IMR-90 (cell line): ENCODE measurements at regions not wholly inside any gene's neighbourhood (a gene's known extent, or its start where the extent isn't known, plus 50 kb on each side); places are given as distances from the start of the nearest gene placed in this dataset.

Experiments used
- ATAC-seq: fragments of 200-7000 bp; cut with Tn5 transposase; 2 replicates; pipeline ENCODE4 v1.9.1; 2020; ENCODE audit warnings: low read depth, mild to moderate bottlenecking, moderate library complexity
- BruUV-seq: library from RNA; stranded (reverse); fragments of 400-500 nt; replicated peaks from 2 replicates; lab custom pipeline; 2021; lab: Mats Ljungman, UMichigan
- CTCF ChIA-PET: fragments of 300-600 bp; formaldehyde crosslinking; extraction: SDS; loops from one replicate; lab custom pipeline; 2021; ENCODE audit warnings: antibody characterized with exemption; lab: Yijun Ruan, JAX
- POLR2A ChIA-PET: fragments of 300-600 bp; sonication (Branson Sonifier 250); formaldehyde crosslinking; loops from one replicate; lab custom pipeline; 2022; ENCODE audit warnings: antibody characterized with exemption; ENCODE audit not compliant: unreplicated experiment; lab: Charles Lee
- DNase-seq: peaks from one replicate; pipeline ENCODE4 v3.0.0; 2013
- H2AFZ ChIP-seq: replicated peaks from 2 replicates; pipeline ENCODE3; 2013; ENCODE audit warnings: low read length, mild to moderate bottlenecking; ENCODE audit not compliant: poor library complexity
- H2AK5ac ChIP-seq: 2 replicates; pipeline ENCODE4 v1.6.1; 2013; ENCODE audit warnings: low read depth, low read length, inconsistent platforms
- H2AK9ac ChIP-seq: replicated peaks from 2 replicates; pipeline ENCODE3; 2013; ENCODE audit warnings: mild to moderate bottlenecking, low read depth, low read length, moderate library complexity; ENCODE audit not compliant: poor library complexity
- H2BK120ac ChIP-seq: 2 replicates; pipeline ENCODE4 v1.6.1; 2013; ENCODE audit warnings: low read depth, low read length, inconsistent platforms
- H2BK15ac ChIP-seq: 3 replicates; pipeline ENCODE4 v1.6.1; 2013; ENCODE audit warnings: low read depth, low read length, inconsistent platforms
- H2BK20ac ChIP-seq: 2 replicates; pipeline ENCODE4 v1.6.1; 2013; ENCODE audit warnings: low read depth, mild to moderate bottlenecking, inconsistent platforms, low read length, moderate library complexity
- H2BK5ac ChIP-seq: 2 replicates; pipeline ENCODE4 v1.6.1; 2013; ENCODE audit warnings: mild to moderate bottlenecking, low read depth, low read length, inconsistent platforms; ENCODE audit not compliant: poor library complexity, severe bottlenecking
- H3K14ac ChIP-seq: replicated peaks from 2 replicates; pipeline ENCODE4 v1.6.1; 2013; ENCODE audit warnings: low read depth, low read length, inconsistent platforms
- H3K18ac ChIP-seq: 2 replicates; pipeline ENCODE4 v1.6.1; 2013; ENCODE audit warnings: low read depth, low read length, control low read depth
- H3K23ac ChIP-seq: 2 replicates; pipeline ENCODE4 v1.6.1; 2013; ENCODE audit warnings: low read depth, low read length, inconsistent platforms
- H3K27ac ChIP-seq: 2 replicates; pipeline ENCODE4 v1.5.1; 2013; ENCODE audit warnings: mild to moderate bottlenecking, control low read depth, low read length; ENCODE audit not compliant: insufficient read depth
- H3K27me3 ChIP-seq: 2 replicates; pipeline ENCODE4 v1.6.1; 2013; ENCODE audit warnings: low read length; ENCODE audit not compliant: control insufficient read depth, insufficient read depth
- H3K36me3 ChIP-seq: 2 replicates; pipeline ENCODE4 v1.6.1; 2013; ENCODE audit warnings: low read length, mixed read lengths; ENCODE audit not compliant: control insufficient read depth, insufficient read depth
- H3K4ac ChIP-seq: 2 replicates; pipeline ENCODE4 v1.6.1; 2013; ENCODE audit warnings: low read depth, low read length, inconsistent platforms
- H3K4me1 ChIP-seq: 2 replicates; pipeline ENCODE4 v1.6.1; 2013; ENCODE audit warnings: low read length, mixed read lengths; ENCODE audit not compliant: control insufficient read depth, insufficient read depth
- H3K4me2 ChIP-seq: 2 replicates; pipeline ENCODE4 v1.6.1; 2013; ENCODE audit warnings: low read depth, mild to moderate bottlenecking, control low read depth, low read length, moderate library complexity
- H3K4me3 ChIP-seq: 2 replicates; pipeline ENCODE4 v1.5.1; 2013; ENCODE audit warnings: low read depth, mild to moderate bottlenecking, control low read depth, low read length, moderate library complexity; ENCODE audit not compliant: insufficient read depth
- H3K56ac ChIP-seq: 2 replicates; pipeline ENCODE4 v1.6.1; 2013; ENCODE audit warnings: low read length, inconsistent platforms; ENCODE audit not compliant: insufficient read depth; ENCODE audit errors: extremely low read depth
- H3K79me1 ChIP-seq, 2 experiments: 2 replicates each; pipeline ENCODE4 v1.6.1; 2013; ENCODE audit warnings: low read length in 2 of 2, inconsistent platforms in 1 of 2, low read depth in 1 of 2
- H3K9ac ChIP-seq: 2 replicates; pipeline ENCODE4 v1.6.1; 2013; ENCODE audit warnings: low read depth, low read length, control low read depth
- H3K9me1 ChIP-seq: 2 replicates; pipeline ENCODE4 v1.6.1; 2013; ENCODE audit warnings: low read length, inconsistent platforms; ENCODE audit not compliant: insufficient read depth
- H3K9me3 ChIP-seq: 2 replicates; pipeline ENCODE4 v1.6.1; 2013; ENCODE audit warnings: low read length; ENCODE audit not compliant: control insufficient read depth, insufficient read depth
- H4K20me1 ChIP-seq: 2 replicates; pipeline ENCODE4 v1.6.1; 2013; ENCODE audit warnings: low read length, inconsistent platforms; ENCODE audit not compliant: insufficient read depth
- H4K5ac ChIP-seq: 2 replicates; pipeline ENCODE4 v1.6.1; 2013; ENCODE audit warnings: mild to moderate bottlenecking, low read depth, low read length, control low read depth
- H4K8ac ChIP-seq, 2 experiments: 2 replicates each; pipeline ENCODE4 v1.6.1; 2013; ENCODE audit warnings: low read depth in 2 of 2, low read length in 2 of 2, control low read depth in 1 of 2, inconsistent platforms in 1 of 2
- H4K91ac ChIP-seq: 2 replicates; pipeline ENCODE4 v1.6.1; 2013; ENCODE audit warnings: low read depth, low read length, inconsistent platforms; ENCODE audit not compliant: insufficient read depth
- CEBPB ChIP-seq: IDR thresholded peaks from 2 replicates; pipeline ENCODE4 v1.6.1; 2012; ENCODE audit warnings: low read depth, low read length, improper control_type of control experiment
- RFX5 ChIP-seq: IDR thresholded peaks from 2 replicates; pipeline ENCODE4 v1.8.0; 2012; ENCODE audit warnings: low read depth, mild to moderate bottlenecking, low read length, moderate library complexity
- WGBS, 2 experiments: methylation state at CpG; one replicate each; pipeline versions ENCODE4 v1.1.5 to v1.1.7; 2013; ENCODE audit warnings: missing lambda C conversion rate in 2 of 2; ENCODE audit not compliant: insufficient read length in 1 of 2; ENCODE audit errors: extremely low coverage in 2 of 2; 5-methylcytosine and 5-hydroxymethylcytosine counted together
- dilution Hi-C: fragments of 300-500 bp; cut with HindIII; formaldehyde crosslinking; loops from one replicate; pipeline ENCODE4 v1.14.3; 2018; ENCODE audit warnings: low sequenced_read_pairs; ENCODE audit not compliant: unreplicated experiment
- in situ Hi-C: fragments of 300-500 bp; cut with MboI; formaldehyde crosslinking; loops from 3 replicates; pipeline ENCODE4 v1.14.3; 2019; ENCODE audit warnings: low sequenced_read_pairs, inconsistent platforms, mixed read lengths
- intact Hi-C: fragments of 100-400 bp; cut with micrococcal nuclease; formaldehyde crosslinking; loops from 2 replicates; pipeline ENCODE4 v1.10.0; 2022
- TF ChIP-seq, protein P1 (sequence below): fragments of 150-350 bp; IDR thresholded peaks from 2 replicates; pipeline ENCODE4 v1.6.1; 2017; ENCODE audit warnings: mild to moderate bottlenecking, antibody characterized with exemption, low read length, low read depth

GRCh38 chr6:121856296-121856695 is 420.9 kb downstream of the GJA1 start:
- CTCF ChIA-PET, result no interaction called here
- Histone ChIP-seq H3K79me1 (no peaks in the 10 kb centered on the region), H4K5ac (no peak overlapping the region), H2BK15ac (0 out of 3 replicates have a peak overlapping the region, but pooled peaks have one; percentile 31), H2AK5ac (no peak overlapping the region), H3K27ac (peak overlapping the region; percentile 76), H3K36me3 (no peaks in the 10 kb centered on the region), H3K18ac (peak overlapping the region; percentile 50; the same call in 1 of the 2 replicates), H2AK9ac (no peak overlapping the region), H3K9me1 (peaks cover 2% of the 10 kb centered on the region; the same call in 1 of the 2 replicates), H3K4me1 (peaks cover 4% of the 10 kb centered on the region; the same call in 1 of the 2 replicates), H2BK120ac (peak overlapping the region; percentile 27), H4K8ac (peak overlapping the region in 1 of 2 experiments; percentile 26; a peak in 3 of 4 replicates), H3K23ac (no peak overlapping the region), H3K4me2 (peak overlapping the region; percentile 45; the same call in 1 of the 2 replicates), H4K20me1 (no peaks in the 10 kb centered on the region), H3K27me3 (no peaks in the 10 kb centered on the region), H4K91ac (0 out of 2 replicates have a peak overlapping the region, but pooled peaks have one; percentile 13), H3K9me3 (no peaks in the 10 kb centered on the region), H3K14ac (no peak overlapping the region), H3K4ac (peak overlapping the region; percentile 12; the same call in 1 of the 2 replicates), H2AFZ (no peak overlapping the region), H3K56ac (no peak overlapping the region), H3K4me3 (no peak overlapping the region), H3K9ac (no peak overlapping the region), H2BK5ac (peak overlapping the region; percentile 50), H2BK20ac (0 out of 2 replicates have a peak overlapping the region, but pooled peaks have one; percentile 24)
- dilution Hi-C loops, result no loop called here
- in situ Hi-C loops, result loop anchor here (10.0 kb wide), 2 partner anchors 169 to 329 kb away; no protein-coding TSS in a partner anchor
- intact Hi-C loops, result no loop called here
- BruUV-seq, result no TSS peak
- TF ChIP-seq CEBPB (peak; percentile 21; the same call in 1 of the 2 replicates), RFX5 (no peak)
- TF ChIP-seq, protein P1, sequence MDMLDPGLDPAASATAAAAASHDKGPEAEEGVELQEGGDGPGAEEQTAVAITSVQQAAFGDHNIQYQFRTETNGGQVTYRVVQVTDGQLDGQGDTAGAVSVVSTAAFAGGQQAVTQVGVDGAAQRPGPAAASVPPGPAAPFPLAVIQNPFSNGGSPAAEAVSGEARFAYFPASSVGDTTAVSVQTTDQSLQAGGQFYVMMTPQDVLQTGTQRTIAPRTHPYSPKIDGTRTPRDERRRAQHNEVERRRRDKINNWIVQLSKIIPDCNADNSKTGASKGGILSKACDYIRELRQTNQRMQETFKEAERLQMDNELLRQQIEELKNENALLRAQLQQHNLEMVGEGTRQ, result no peak
- POLR2A ChIA-PET, result no interaction called here
- DNase-seq, result peak; percentile 55
- ATAC-seq, result peak; percentile 85
- 69% methylated on average over 2 of the region's 2 CpGs; no CpG with 5 or more reads in 1 of the 2 experiments for WGBS, 2 experiments
